HepG2 (cell line): ENCODE measurements at regions not wholly inside any gene's neighbourhood (a gene's known extent, or its start where the extent isn't known, plus 50 kb on each side); places are given as distances from the start of the nearest gene placed in this dataset.

Source experiments
- ATAC-seq: fragments of 200-7000 bp; cut with Tn5 transposase; 3 replicates; pipeline ENCODE4 v1.9.1; 2020; ENCODE audit warnings: mild to moderate bottlenecking, moderate library complexity
- BruUV-seq: library from RNA; stranded (reverse); fragments of 400-500 nt; replicated peaks from 2 replicates; lab custom pipeline; 2021; lab: Mats Ljungman, UMichigan
- CTCF ChIA-PET: fragments of 300-600 bp; formaldehyde crosslinking; extraction: SDS; loops from one replicate; lab custom pipeline; 2021; ENCODE audit warnings: low total read pairs, inconsistent platforms, low intra/inter-chr PET ratio; lab: Yijun Ruan, JAX
- POLR2A ChIA-PET: fragments of 350-600 bp; sonication (Branson Sonifier 250); formaldehyde crosslinking; loops from one replicate; lab custom pipeline; 2020; ENCODE audit warnings: antibody characterized with exemption, inconsistent platforms; lab: Yijun Ruan, JAX
- DNase-seq: peaks from one replicate; pipeline ENCODE4 v3.0.0-alpha.2; 2015; ENCODE audit warnings: low spot score
- FAIRE-seq: peaks from 3 replicates; lab custom pipeline; 2011; peaks lifted over from hg19 to GRCh38; lab: Jason Lieb, UNC
- H2AFZ ChIP-seq: one replicate; pipeline ENCODE4 v1.6.1; 2011; ENCODE audit warnings: low read length, inconsistent platforms
- H3K27ac ChIP-seq: fragments of 300-600 bp; 3 replicates; pipeline ENCODE4 v1.8.0; 2011; ENCODE audit warnings: mixed run types, mild to moderate bottlenecking, mixed read lengths, low read length, inconsistent platforms; ENCODE audit not compliant: insufficient read depth; ENCODE audit errors: extremely low read length
- H3K27me3 ChIP-seq, 2 experiments: fragments of 200-600 bp in 1 of 2; 2 replicates in 1 of 2; 3 replicates in 1 of 2; pipeline versions ENCODE4 v1.6.0 to v1.8.0; 2011; ENCODE audit warnings: low read length in 2 of 2, mild to moderate bottlenecking in 2 of 2, moderate library complexity in 2 of 2, inconsistent platforms in 1 of 2; ENCODE audit not compliant: insufficient read depth in 2 of 2, control insufficient read depth in 1 of 2
- H3K36me3 ChIP-seq, 2 experiments: fragments of 200-600 bp in 1 of 2; replicated peaks in 1 of 2; 2 replicates in 1 of 2; 3 replicates in 1 of 2; pipeline versions ENCODE4 v1.5.1 to v1.8.0; 2011; ENCODE audit warnings: low read length in 2 of 2, inconsistent platforms in 1 of 2; ENCODE audit not compliant: insufficient read depth in 2 of 2, control insufficient read depth in 1 of 2
- H3K4me1 ChIP-seq: 2 replicates; pipeline ENCODE4 v1.5.1; 2012; ENCODE audit warnings: low read length, inconsistent platforms; ENCODE audit not compliant: insufficient read depth
- H3K4me2 ChIP-seq: 2 replicates; pipeline ENCODE4 v1.6.0; 2011; ENCODE audit warnings: low read depth, low read length, inconsistent platforms
- H3K4me3 ChIP-seq, 3 experiments: fragments of 200-600 bp in 1 of 3; sonication (generic), shearing (Covaris generic) in 1 of 3; replicated peaks in 1 of 3; 2 replicates each; pipeline ENCODE4 v1.5.1; 2011 to 2016; ENCODE audit warnings: low read length in 3 of 3, inconsistent platforms in 2 of 3, low read depth in 2 of 3, mild to moderate bottlenecking in 2 of 3, control low read depth in 1 of 3, mixed read lengths in 1 of 3; ENCODE audit not compliant: insufficient read depth in 1 of 3
- H3K79me2 ChIP-seq: one replicate; pipeline ENCODE4 v1.6.1; 2011; ENCODE audit warnings: low read length, inconsistent platforms; ENCODE audit not compliant: insufficient read depth
- H3K9ac ChIP-seq: 2 replicates; pipeline ENCODE4 v1.6.0; 2011; ENCODE audit warnings: mild to moderate bottlenecking, low read depth, low read length, inconsistent platforms; ENCODE audit not compliant: insufficient read depth
- H3K9me3 ChIP-seq: 2 replicates; pipeline ENCODE4 v1.5.1; 2012; ENCODE audit warnings: mild to moderate bottlenecking, low read length
- H4K20me1 ChIP-seq: 2 replicates; pipeline ENCODE4 v1.6.0; 2011; ENCODE audit warnings: inconsistent platforms, mild to moderate bottlenecking, low read length, moderate library complexity; ENCODE audit not compliant: insufficient read depth
- CREB3 ChIP-seq: sonication (generic); formaldehyde crosslinking; IDR thresholded peaks from 2 replicates; pipeline ENCODE4 v1.5.0; 2020; ENCODE audit warnings: missing genetic modification reagents
- FOXP1 ChIP-seq, 2 experiments: fragments of 450-650 bp in 1 of 2; IDR thresholded peaks; 2 replicates each; pipeline ENCODE4 v1.6.1; 2017 to 2018; ENCODE audit warnings: antibody characterized with exemption in 1 of 2
- KAT8 ChIP-seq: IDR thresholded peaks from 2 replicates; pipeline ENCODE4 v1.6.1; 2016; ENCODE audit warnings: missing genetic modification reagents, missing compliant biosample characterization
- KMT2A ChIP-seq: sonication (generic); formaldehyde crosslinking; IDR thresholded peaks from 2 replicates; pipeline ENCODE4 v1.4.0; 2020; ENCODE audit warnings: missing genetic modification reagents
- MAFF ChIP-seq: IDR thresholded peaks from 2 replicates; pipeline ENCODE4 v1.6.1; 2011; ENCODE audit warnings: low read depth, low read length, improper control_type of control experiment
- MAFK ChIP-seq, 2 experiments: IDR thresholded peaks in 1 of 2; conservative IDR thresholded peaks in 1 of 2; 2 replicates each; pipeline ENCODE4 v1.6.1; 2011; ENCODE audit warnings: improper control_type of control experiment in 2 of 2, low read length in 2 of 2
- PAXIP1 ChIP-seq: sonication (generic); formaldehyde crosslinking; conservative IDR thresholded peaks from 2 replicates; pipeline ENCODE4 v1.4.0; 2020; ENCODE audit warnings: mild to moderate bottlenecking, missing genetic modification reagents, moderate library complexity
- PHF21A ChIP-seq: sonication (generic); formaldehyde crosslinking; IDR thresholded peaks from 2 replicates; pipeline ENCODE4 v1.5.0; 2020; ENCODE audit warnings: mild to moderate bottlenecking, missing genetic modification reagents
- ZBTB1 ChIP-seq: sonication (generic); formaldehyde crosslinking; IDR thresholded peaks from 2 replicates; pipeline ENCODE4 v1.4.0; 2020; ENCODE audit warnings: missing genetic modification reagents, borderline replicate concordance
- ZNF264 ChIP-seq: sonication (generic); formaldehyde crosslinking; IDR thresholded peaks from 2 replicates; pipeline ENCODE4 v1.4.0; 2020; ENCODE audit warnings: missing genetic modification reagents
- ZNF597 ChIP-seq: sonication (generic); formaldehyde crosslinking; IDR thresholded peaks from 2 replicates; pipeline ENCODE4 v1.5.0; 2020; ENCODE audit warnings: missing genetic modification reagents
- ZNF704 ChIP-seq: sonication (generic); formaldehyde crosslinking; IDR thresholded peaks from 2 replicates; pipeline ENCODE4 v1.8.1; 2023; ENCODE audit warnings: mild to moderate bottlenecking, inconsistent platforms, moderate library complexity, missing genetic modification reagents, borderline replicate concordance
- ZNF891 ChIP-seq: sonication (generic); formaldehyde crosslinking; IDR thresholded peaks from 2 replicates; pipeline ENCODE4 v1.5.0; 2020; ENCODE audit warnings: mild to moderate bottlenecking, missing genetic modification reagents
- WGBS: methylation state at CpG from one replicate; pipeline ENCODE4 v1.1.6; 2017; ENCODE audit warnings: low lambda C conversion rate; 5-methylcytosine and 5-hydroxymethylcytosine counted together
- in situ Hi-C: cut with HindIII; loops from 2 replicates; pipeline ENCODE4 v1.10.0; 2017; ENCODE audit warnings: low pct_unique_long_range_greater_than_20kb; ENCODE audit not compliant: extremely low pct_ligation_motif_present
- intact Hi-C: fragments of 100-400 bp; cut with micrococcal nuclease; formaldehyde crosslinking; loops from one replicate; pipeline ENCODE4 v1.10.0; 2022; ENCODE audit not compliant: unreplicated experiment

- Histone ChIP-seq H3K9me3 (no peaks in the 10 kb centered on the region), H3K27ac (no peak overlapping the region), H2AFZ (no peak overlapping the region), H4K20me1 (no peaks in the 10 kb centered on the region), H3K4me1 (no peaks in the 10 kb centered on the region), H3K36me3 (no peaks in the 10 kb centered on the region), H3K4me2 (no peak overlapping the region), H3K27me3 (no peaks in the 10 kb centered on the region), H3K4me3 (no peak overlapping the region)
- no TSS peak for BruUV-seq
- in situ Hi-C loops = no loop called here
- CTCF ChIA-PET = no interaction called here
- intact Hi-C loops = no loop called here
- ATAC-seq (no peak), DNase-seq (no peak)
- TF ChIP-seq MAFF (peak; percentile 45; the same call in 1 of the 2 replicates), KAT8 (CRISPR knock-in tag) (no peak), MAFK (conservative IDR thresholded peaks at IDR 0.05 in 1 of 2, IDR thresholded peaks at IDR 0.05 in 1 of 2; ENCODE audit: low read length in 2 of 2) (peak; percentile 51 to 66; a peak in 3 of 4 replicates), FOXP1 (IDR thresholded peaks at IDR 0.05) (no peak), FOXP1 (CRISPR knock-in tag; IDR thresholded peaks at IDR 0.05) (no peak), PAXIP1 (no peak)
- TF ChIP-seq, all 625 proteins: peak for 2
- Histone ChIP-seq H3K79me2 (no peaks in the 10 kb centered on the region), H3K9ac (no peak overlapping the region)
- FAIRE-seq = no peak
- POLR2A ChIA-PET = no interaction called here
These were observed 959.2 kb upstream of the GJE1 start for GRCh38 chr6:141173529-141173928.

GRCh38 chr6:141169419-141169818, 963.3 kb upstream of the GJE1 start:
- intact Hi-C loops = no loop called here
- Histone ChIP-seq H3K27ac (no peak overlapping the region), H3K4me3 (no peak overlapping the region), H3K4me1 (no peaks in the 10 kb centered on the region), H3K36me3 (no peaks in the 10 kb centered on the region), H3K4me2 (no peak overlapping the region), H3K27me3 (no peaks in the 10 kb centered on the region), H3K9ac (no peak overlapping the region), H2AFZ (no peak overlapping the region), H3K79me2 (no peaks in the 10 kb centered on the region), H4K20me1 (no peaks in the 10 kb centered on the region), H3K9me3 (no peaks in the 10 kb centered on the region)
- ChIA-PET POLR2A (no interaction called here), CTCF (no interaction called here)
- WGBS = 22% methylated on average over 1 of the region's 1 CpG
- FAIRE-seq (no peak), DNase-seq (no peak), ATAC-seq (no peak)
- in situ Hi-C loops = no loop called here
- BruUV-seq = no TSS peak
- no peak for TF ChIP-seq ZNF597 (CRISPR knock-in tag)
- TF ChIP-seq CREB3 (CRISPR knock-in tag) = no peak
- TF ChIP-seq ZBTB1 (CRISPR knock-in tag) = no peak
- no peak for TF ChIP-seq PHF21A (CRISPR knock-in tag)
- no peak for TF ChIP-seq ZNF264 (CRISPR knock-in tag)
- no peak for TF ChIP-seq KMT2A
- TF ChIP-seq ZNF891 (CRISPR knock-in tag) = no peak
- TF ChIP-seq ZNF704 (CRISPR knock-in tag) = no peak
